ENCODE measurements at regions not wholly inside any gene's neighbourhood (a gene's known extent, or its start where the extent isn't known, plus 50 kb on each side); places are given as distances from the start of the nearest gene placed in this dataset.

- no peak for DNase-seq
Measured at GRCh38 chr22:22035771-22036314, 53.3 kb upstream of the TOP3B start.

GRCh38 chr22:22035203-22035602 lies 52.6 kb upstream of the TOP3B start:
- no peak for DNase-seq

- no peak for DNase-seq
Measured at GRCh38 chr22:22034469-22035132, 52.0 kb upstream of the TOP3B start.

- DNase-seq, result no peak
Measured at GRCh38 chr22:22033803-22034468, 51.3 kb upstream of the TOP3B start.

- no peak for DNase-seq
Measured at GRCh38 chr22:22032906-22033802, 50.6 kb upstream of the TOP3B start.

- no peak for DNase-seq
Measured at GRCh38 chr22:22032099-22032905, 49.7 kb upstream of the TOP3B start.

Measured in fibroblast of skin of right biceps (primary cell).